Stimulated activated CD4-positive, alpha-beta T cell treated with anti-CD3 and anti-CD28 coated beads, Interleukin-1b, Interleukin-23, amount 100 ng/mL, for 24 hours (primary cell): ENCODE measurements at regions not wholly inside any gene's neighbourhood (a gene's known extent, or its start where the extent isn't known, plus 50 kb on each side); places are given as distances from the start of the nearest gene placed in this dataset.

Source experiments
- DNase-seq, 4 experiments: peaks; one replicate each; pipeline ENCODE4 v3.0.0-alpha.2; 2020; ENCODE audit warnings: low read depth in 4 of 4, low spot score in 1 of 4

DNA sequence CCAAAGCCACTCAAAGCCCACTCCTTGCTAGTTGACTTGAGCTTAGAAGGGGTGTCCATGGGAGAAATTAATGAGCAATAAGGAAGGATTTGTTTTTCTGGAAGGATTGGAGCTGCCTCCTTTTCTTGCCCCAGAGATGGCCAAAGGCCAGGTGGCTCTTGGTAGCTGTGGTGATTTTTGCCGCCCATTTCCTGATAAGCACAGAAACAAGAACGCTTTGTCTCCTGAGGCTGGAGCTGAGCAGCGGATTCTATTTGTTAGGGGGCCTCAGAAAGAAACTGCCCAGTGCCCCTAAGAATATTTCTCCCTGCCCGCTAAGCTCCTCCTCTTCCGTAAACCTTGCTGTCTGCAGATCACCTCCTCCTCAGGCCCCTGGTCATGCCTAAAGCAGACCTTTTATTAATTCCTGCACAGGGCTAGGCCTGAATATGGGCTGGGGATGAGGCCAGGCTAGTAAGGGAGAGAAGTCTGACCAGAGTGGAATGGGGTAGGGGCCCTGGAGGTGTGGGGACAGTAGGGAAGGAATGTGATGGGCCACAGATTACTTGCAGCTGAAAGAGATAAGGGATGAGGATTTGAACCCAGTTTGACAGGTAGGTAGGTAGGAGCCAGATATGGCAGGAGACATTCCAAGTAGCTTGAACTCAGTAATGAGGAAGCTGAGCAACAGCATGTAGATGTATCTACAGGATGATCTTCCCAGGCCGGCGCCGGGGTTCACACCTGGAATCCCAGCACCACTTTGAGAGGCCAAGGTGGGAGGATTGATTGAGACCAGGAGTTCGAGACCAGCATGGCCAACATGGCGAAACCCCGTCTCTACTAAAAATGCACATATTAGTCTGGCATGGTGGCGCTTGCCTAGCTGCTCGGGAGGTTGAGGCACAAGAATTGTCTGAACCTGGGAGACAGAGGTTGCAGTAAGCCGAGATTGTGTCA lies 71.2 kb upstream of the NAA20 start:
- no peak for DNase-seq

DNA sequence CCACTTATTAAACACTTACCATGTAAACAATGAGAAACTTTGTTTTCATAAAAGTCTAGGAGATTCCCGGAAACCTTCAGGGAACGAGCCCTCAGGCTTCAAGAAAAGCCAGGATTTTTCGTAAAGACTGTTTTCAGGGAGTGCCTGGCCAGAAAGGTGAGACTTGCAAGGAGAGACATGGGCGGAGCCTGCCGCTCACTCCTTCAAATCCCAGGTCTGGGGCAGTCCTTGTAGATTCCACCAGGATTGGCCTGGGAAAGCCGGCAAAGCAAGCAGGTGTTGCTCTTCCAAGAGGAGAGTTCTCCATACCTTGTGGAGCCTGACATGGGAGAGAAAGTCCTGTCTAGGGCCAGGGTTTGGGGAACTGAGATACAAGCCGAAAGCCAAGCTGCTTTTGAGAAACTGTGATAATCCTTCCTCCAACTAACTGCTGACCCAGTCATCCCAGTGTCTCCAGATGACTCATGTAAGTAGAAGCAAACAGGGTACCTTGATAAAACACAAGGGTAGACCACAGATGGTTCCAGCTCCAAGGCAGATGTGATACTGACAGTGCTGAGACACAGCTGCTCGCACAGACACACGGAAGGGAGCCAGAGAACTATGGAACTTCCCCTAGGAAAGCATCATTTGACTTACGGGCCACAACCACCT lies 69.4 kb upstream of the NAA20 start:
- no peak for DNase-seq

DNA sequence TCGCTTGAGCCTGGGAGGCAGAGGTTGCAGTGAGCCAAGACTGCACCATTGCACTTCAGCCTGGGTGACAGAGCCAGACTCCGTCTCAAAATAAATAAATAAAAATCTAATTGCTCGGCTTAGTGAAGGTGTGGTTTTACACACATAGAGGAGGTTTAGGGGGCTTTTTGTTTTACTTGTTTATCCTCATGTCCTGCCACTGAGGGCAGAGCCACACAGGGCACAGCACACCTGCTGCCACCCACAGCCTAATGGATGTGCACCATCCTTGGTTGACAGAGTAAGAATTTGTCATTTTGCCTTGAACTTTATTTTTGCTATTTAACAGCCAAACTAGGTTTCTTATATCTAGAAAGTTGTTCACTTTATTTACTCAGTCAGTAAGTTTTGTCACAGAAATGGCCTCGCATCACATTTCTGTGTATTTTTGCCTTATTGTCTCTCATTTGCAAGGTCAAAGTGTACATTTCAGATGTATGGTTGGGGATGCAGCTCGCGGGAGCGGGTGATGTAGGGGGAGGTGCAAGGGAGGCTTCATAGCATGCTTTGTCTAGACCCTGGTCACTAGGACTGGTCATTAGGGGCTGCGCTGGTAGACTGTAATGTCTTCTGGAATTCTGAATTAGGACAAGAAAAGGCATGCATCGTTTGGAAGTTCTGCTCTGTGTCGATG lies 67.8 kb upstream of the NAA20 start:
- DNase-seq, result no peak

DNA sequence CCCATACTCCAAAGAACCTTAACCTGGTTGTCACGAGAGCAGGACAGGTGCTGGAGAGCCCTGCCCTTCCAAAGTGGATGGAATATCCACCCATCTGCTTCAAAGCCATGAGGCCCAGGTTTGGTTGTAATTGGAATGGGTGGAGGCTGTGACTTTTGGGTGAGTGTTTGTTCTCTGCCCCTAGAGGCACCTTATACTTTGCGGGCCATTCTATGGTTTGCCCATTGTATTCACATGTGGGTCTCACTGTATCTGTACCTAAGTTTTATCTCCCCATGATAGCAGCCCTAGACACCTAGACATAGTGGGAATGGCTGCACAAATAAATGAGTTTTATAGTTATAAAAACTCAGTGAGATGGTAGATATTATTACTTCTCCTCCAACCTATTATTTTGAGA lies 67.1 kb upstream of the NAA20 start:
- DNase-seq, result no peak

DNA sequence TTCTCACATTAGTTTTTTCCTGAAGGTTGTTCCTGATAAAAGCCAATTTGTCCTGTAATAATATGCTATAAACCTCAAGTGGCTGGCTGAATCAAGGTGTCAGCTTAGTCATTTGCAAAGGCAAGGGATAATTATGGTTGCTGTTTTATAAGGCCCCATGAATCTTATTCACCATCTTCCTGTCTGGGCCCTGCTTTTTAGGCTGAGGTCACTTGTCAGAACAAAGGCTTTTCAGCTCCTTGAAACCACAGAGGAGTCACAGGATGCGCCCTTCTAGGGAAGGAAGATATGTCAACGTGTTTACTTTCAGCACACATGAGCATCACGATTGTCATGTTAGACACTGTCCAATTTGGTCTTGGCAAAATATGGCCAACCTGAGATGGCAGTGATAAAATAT lies 64.8 kb upstream of the NAA20 start:
- DNase-seq, result no peak

DNA sequence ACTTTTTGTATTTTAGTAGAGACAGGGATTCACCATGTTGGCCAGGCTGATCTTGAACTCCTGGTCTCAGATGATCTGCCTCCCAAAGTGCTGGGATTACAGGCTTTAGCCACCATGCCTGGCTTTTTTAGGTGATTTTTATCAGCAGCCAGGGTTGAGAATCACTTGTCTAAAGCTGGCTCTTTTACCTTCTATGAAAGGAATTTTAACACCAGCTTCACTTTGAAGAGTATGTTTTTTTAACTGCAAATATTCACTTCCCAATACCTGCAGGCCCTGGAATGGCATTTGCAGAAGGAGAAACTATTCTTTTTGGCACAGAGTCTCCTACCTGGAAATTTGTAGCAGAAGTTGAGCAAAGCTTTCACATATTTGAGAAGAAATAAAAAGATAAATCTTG lies 63.6 kb upstream of the NAA20 start:
- no peak for DNase-seq

DNA sequence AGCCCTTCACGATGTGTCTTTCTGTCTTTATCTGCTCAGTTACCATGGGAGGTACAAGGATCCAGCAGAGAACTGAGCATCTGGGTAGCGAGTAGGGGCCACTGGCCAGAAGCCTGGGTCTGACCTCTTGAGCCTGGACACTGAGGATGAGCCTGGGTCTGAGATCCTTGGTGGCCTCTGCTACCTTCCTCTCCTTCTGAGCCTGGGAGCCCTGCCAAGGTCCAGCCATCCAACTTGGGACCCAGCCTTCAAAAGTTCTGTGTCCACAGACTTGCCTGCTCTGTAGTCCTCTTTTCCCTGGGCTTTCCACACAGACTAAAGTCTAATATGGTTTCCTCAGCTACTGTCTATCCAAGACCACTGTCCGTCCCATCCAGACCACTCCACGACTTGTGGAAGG lies 60.2 kb upstream of the NAA20 start:
- DNase-seq, result no peak

DNA sequence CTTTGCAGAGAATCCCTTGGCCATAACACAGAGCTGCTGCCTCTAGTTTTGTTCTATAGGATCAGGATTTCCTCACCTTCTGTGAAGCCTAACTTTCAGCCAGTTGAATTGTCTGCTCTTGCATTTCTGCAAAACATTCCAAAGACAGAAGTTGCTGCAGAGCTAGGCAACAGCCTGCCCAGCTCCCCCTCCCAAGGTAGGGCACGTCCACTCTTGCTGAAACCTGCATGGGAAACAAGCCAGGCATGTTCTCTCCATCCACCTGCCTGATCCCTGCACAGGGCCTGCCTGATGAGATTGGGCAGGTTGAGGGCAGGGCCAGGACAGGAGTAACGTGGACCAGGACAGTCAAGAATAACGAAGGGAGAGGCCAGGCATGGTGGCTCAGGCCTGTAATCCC lies 58.9 kb upstream of the NAA20 start:
- no peak for DNase-seq

DNA sequence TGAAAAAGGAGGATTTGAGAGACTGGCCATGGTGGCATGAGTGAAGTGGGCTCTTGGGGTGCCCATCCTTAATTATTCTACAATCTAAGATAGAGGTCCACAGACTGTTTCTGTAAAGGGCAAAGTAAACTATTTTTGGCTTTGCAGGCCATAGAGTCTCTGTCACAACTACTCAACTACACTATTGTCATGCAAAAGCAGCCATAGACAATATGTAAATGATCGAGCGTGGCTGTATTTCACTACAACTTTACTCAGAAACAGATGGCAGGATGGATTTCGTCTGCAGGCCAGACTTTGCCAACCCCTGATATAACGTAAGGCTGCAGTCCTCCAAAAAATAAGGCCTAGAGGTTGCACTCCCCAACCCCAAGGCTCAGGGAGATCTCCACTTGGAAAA lies 58.2 kb upstream of the NAA20 start:
- DNase-seq, result no peak

DNA sequence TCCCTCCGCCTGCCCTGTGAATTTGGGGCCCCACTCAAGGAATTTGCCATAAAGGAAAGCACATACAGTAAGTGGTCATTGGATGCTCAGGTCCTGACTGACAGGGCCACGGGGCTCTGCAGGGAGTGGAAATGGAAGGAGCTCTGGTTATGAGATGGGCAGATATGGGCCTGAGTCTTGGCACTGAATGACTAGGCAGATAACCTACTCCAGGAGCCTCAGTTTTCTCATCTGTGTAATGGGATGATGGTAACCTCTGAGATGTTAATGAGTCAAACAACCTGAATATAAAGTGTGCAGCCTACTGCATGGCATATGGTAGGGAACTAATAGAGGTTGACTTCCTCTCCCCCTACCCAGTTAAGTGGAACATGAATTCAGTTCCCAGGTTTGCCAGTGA lies 56.4 kb upstream of the NAA20 start:
- DNase-seq, result no peak

DNA sequence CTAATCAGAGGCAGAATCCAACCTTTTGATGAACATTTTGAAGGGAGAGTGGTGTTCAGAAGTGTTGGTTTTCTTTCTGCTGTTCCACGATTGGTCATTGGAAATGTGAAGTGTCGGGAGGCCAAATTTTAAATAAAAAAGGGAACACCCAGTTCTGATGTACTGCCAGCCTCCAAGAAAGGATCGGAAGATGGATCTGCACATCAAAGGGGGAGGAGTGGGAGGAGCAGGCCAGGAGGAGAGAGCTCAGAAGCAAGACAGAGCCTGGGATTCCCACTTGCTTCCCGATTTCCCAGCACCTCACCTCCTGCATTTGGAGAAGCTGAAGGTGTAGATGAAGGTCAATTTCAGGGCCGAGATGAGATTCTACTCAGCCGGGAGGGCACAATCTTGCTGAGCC lies 55.9 kb upstream of the NAA20 start:
- DNase-seq, result no peak

DNA sequence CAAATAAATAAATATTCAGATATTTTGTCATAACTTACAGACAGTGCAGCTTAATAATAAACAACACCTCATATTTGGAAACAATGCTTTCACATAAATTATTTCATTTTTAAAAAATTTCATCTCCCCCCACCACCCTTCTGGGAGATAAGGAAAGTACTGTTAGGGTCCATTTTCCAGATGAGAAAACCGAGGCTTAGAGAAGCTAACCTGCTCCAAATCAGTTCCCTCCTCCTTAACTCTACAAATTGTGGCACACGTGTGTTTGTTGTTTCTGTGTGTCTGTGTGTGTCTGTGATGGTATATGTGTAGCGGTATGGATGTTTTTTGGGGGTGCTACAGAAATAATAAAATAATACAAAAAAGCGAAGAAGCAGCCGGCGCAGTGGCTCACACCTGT lies 54.2 kb upstream of the NAA20 start:
- no peak for DNase-seq

DNA sequence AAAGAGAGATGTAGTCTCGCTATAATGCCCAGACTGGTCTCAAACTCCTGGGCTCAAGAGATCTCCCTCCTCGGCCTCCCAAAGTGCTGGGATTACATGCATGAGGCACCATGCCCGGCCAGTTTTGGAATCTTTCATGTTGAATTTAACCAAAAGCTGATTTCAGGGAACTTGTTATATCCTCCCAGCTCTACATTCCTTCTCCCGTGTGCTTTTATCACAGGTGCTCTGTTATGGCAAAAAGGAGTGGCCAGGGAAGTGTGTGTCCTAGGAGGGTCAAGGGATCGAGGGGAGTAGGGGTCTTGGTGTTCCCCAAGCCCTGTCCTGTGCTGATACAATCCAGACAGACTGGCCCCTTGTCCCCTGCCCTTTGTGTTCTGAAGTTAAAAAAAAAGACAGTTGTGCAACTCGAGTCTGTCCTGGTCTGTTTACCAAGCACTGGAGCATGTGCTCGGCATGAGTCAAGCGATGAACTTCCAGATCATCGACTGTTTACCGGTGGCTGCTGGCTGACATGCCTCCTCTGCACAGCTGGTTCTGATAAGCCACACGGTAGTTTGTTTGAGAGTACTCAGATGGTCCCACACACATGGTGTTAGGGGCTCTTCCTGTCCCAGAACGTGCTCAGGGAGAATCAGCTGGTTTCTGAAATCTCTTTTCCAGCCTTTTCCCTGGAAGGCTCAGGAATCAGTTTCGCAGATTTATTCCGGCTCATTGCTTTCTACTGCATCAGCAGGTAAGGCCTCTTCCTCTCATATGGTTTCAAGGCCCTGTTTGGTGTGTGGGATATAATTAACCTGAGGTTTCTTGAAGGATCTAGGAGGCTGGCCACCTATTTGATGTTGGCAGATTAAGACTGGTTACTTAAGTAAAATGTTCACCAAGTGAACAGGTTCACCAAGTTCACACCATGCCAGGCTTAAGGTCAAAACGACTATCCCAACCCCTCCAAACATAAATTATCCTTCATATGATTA lies 52.6 kb upstream of the NAA20 start:
- no peak for DNase-seq

DNA sequence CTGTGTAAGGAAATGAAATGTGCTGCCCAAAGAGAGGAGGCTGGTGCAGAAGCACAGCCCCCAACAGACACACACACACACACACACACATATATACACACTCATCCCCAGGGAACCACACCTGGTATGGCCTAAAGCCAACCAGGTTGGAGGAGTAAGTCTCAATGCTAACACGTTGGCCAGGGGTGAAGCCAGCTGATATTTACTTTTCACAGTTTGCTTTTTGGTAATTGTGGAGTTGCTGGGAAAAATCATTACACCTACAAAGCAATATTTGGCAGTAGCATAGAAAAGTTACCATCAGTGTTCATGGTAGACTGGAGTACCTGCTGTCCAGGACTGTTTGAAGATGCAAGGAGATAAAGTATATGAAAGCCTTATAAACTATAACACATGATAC lies 50.3 kb upstream of the NAA20 start:
- DNase-seq, result no peak
